Right kidney (tissue), 1 donor: ENCODE measurements at regions not wholly inside any gene's neighbourhood (a gene's known extent, or its start where the extent isn't known, plus 50 kb on each side); places are given as distances from the start of the nearest gene placed in this dataset.
"Not testable (repeated sequence)": the region's sequence is repeated elsewhere in the genome, so short reads cannot be mapped to it uniquely, and the experiment has no call there.

Experiments used
- DNase-seq: peaks from one replicate; pipeline ENCODE4 v3.0.0-alpha.2; 2016

DNA sequence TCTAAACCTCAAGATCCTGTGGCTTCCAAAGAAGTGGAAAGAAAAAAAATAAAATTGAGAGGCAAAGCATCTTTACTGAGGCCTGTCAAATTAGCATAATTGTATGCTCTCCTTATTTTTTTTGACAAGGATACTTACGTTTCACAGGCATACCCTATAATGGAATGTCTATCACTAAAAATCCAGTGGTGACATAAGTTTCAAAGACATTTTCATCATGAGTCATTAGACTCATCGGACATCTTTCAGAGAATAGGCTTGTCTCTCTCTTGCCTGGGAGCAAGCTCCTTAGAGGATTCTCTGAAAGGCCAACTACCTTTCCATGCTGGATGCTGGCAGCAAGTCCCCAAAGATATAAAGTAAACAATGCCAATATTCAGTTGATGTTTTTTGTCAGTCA is 380.7 kb upstream of the STEAP1 start:
- no peak for DNase-seq

DNA sequence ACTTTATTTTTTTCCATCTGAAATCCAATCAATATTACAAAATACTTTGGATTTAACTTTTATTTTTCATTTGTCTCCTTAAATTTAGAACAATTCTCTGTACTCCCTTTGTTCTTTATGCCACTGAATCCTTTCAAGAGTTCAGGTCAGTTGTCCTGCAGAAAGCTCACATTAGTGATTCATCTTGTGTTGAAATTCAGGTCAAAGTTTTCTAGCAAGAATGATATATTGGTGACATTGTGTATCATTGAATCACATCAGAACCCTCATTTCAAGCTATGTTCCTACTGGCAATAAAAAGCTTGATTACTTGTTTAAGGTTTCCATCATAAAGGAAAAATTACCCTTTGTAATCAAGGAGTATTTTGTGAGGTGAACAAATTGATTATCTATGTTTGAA is 378.8 kb upstream of the STEAP1 start:
- DNase-seq: no peak

DNA sequence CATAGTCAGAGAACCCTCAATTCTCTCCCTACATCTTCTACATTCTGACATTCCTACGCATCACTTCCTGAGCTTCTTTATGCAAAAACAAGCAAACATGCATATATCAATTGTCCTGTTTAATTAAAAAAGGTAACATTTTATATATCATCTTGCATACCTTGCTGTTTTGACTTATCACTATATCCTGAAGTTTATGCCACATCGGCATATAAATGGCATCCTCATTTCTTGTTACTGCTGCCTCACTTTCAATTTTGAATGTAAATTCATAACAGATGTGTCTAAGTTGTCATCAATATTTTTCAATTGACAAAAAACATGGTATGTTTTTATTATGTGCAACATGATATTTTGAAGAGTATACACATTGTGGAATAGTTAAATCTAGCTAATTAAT is 377.3 kb upstream of the STEAP1 start:
- DNase-seq: no peak

DNA sequence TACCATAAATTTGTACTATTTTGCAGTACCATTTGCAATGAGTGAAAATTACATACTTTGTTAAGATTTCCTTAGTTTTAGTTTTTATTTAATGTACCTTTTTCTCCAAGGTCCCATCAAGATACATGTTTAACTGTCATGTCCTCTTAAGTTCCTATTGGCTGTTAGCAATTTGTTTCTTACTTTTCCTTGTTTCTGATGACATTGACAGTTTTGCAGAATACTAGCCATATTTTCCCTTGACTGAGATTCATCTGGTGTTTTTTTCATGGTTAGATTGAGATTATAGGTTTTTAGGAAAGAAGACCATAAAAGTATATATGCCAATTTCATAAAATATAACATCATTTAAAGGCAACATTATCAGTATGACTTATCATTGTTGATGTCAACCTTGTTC is 376.8 kb upstream of the STEAP1 start:
- DNase-seq: no peak

GRCh38 chr7:89780291-89780690 is 374.0 kb upstream of the STEAP1 start:
- peak; percentile 3 for DNase-seq

- no peak for DNase-seq
Observed at GRCh38 chr7:89796481-89796880, 357.8 kb upstream of the STEAP1 start.

DNA sequence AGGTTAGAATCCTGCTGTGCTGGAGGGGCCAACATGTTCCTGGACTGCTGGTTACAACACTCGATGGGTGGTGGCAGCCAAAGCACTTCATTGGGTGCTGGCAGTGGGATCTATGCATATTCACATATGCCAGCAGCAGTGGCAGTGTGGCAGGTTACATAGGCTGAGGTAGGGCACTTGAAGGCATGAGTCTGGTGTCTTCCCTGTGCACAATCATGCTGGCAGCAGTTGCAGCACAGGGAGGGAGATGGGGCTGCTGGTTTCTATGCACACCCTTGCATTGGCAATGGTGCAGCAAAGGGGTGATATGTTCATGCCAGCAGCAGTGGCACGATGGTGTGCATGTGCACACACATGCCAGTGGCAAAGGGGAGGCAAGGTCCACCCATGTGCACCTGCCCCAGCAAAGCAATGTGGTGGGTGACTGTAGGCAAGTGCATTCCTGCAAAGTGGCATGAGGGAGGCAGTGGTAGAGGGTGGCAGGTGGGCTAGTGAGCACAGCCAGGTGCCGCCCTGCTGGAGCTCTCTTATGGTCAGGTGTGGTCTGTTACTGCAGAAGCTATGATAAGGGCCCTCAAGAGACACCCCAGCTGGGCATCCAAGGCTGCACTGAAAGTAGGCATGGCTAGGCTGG is 356.2 kb upstream of the STEAP1 start:
- DNase-seq: no peak

DNA sequence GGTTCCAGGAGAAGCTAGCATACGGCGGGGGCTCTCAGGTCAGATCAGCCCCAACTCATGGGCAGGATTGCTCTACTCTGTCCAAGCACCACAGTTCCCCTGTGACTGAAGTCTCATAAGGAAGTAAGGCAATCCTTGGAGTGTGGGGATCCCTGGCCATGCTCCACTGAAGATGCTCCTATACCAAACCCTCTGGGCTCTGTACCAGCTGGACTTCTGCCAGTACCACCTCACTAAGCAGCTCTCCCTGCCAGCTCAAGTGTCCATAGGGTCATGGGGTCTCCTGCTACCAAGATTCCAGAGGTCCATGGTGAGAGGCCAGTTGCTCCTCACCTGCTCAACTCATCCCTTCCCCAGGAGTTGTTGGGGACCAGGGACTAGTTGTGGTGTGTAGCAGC is 355.7 kb upstream of the STEAP1 start:
- no peak for DNase-seq

- no peak for DNase-seq
Observed at GRCh38 chr7:89800761-89801160, 353.5 kb upstream of the STEAP1 start.

DNA sequence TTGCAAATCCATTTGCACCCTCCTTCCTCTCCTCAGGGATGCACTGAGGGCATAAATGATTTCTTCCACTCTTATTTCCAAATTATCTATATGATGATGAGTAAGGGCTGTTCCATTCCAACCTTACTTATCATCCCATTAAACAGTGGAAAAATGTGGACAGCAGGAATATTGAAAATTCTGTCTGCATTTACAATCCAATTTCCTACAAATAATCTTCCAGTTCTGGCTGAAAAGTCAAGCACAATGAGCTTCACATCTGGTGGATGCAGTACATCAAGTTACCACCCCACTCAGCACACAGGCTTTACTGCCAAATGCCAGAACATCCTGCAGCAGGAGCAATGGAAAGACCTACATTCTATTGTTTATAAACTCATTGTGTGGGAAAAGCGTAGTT is 345.0 kb upstream of the STEAP1 start:
- DNase-seq: no peak

DNA sequence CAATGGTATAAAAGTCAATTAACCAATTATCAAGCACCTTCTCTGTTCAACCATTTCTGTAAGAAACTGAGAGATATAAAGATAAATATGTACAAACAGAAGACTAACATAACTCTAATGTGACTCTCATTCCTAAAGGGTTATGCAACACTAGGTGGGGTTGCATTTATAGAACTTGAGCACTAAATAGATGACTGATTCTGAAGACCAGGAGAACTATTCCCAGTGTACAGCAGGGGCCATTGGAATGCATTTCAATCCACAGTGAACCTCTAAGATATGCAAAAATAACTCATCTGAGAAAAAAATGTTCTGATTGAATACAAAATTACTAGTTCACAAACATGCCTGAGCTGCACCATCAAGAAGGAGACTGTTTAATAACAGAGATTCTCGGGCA is 341.2 kb upstream of the STEAP1 start:
- DNase-seq: no peak

DNA sequence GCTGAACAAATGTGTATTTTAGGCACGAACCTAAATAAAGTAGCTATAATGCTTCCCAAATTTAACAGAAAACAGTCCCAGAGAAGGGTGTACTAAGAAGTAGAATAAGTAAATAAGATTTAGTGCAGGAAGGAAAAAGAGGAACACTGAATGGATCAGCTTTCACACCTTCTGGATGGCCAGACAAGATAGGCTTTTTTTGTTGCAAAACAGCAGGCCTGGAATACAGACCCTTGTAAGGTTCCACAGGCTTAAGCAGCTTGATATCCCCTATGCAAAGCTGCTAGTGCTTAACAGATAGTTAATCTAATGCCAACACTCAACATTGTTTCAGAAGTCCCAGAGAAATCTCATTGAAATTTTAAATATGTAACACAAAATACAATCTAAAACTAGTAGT is 328.1 kb upstream of the STEAP1 start:
- DNase-seq: no peak

DNA sequence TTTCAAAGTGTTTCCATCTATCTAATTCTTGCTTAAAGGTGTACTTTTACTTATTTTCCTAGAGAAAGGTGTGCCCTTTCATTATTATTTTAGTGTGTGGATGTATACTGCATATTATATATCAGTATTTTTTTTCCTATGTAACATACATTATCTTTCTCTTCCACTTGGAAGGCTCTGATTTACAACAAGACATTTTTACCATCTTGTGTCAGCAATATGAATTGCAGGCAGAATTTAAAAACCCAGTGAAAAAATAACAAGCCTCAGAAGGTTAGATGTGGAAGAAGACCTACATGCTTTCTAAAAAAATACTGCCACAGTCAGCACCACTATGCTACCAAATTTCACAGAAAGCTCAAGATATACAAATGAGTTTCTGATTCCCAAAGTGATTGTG is 327.7 kb upstream of the STEAP1 start:
- no peak for DNase-seq

DNA sequence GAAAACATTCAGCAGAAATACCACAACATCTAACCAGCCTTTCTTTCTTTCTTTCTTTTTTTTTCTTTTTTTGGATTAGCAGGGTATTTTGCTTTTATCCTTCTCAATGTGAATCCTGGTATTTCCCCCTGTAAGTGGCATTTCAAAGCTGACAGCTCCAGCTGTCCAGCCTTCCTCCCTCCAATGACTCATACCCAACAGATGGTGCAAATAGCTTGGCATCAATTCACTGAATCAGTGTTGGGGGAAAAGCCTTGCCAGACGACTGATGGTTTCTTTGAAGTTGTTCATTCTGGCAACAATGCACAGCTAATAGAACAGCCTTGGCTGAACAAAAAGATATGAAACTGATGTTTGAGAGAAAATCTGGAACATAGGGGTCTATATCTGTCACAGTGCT is 316.8 kb upstream of the STEAP1 start:
- no peak for DNase-seq

- no peak for DNase-seq
Observed at GRCh38 chr7:89839329-89839728, 314.9 kb upstream of the STEAP1 start.

DNA sequence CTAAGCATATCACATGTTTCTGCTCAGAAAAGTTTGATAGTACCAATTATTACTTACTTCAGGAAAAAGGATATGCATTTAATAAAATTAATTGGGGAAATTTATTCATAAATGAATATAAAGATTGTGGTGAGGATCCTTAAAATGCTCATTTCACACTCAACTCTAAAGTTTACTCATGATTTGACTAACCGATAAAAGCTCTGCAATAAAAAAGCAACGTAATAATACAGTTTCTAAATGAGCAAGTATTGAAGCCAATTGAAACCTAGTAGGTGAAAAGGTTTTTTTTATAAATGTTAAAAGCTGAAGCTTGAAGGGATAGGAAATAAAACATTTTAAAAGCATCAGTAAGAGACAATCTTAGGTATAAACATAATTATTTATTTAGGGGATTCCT is 308.3 kb upstream of the STEAP1 start:
- DNase-seq: no peak

DNA sequence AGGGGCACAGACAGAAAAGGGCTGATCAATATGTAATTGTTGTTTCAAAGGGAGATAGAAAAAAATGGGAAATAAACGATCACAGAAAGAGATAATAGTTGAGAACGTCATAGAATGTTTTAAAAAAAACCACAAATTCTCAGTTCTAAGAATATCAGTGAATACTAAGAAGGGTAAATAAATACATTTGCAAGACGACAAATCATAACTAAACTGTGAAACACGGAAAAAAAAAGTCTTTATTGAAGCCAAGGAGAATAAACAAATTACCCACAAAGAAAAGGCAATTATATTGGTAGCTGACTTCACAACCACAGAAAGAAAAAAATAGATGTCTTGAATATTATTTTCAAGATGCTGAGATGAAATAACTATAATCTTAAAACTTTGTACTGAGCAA is 305.2 kb upstream of the STEAP1 start:
- DNase-seq: no peak

- DNase-seq: not testable (repeated sequence)
Observed at GRCh38 chr7:89857053-89857452, 297.2 kb upstream of the STEAP1 start.

GRCh38 chr7:89857767-89858166 is 296.5 kb upstream of the STEAP1 start:
- DNase-seq: no peak

- DNase-seq: no peak
Observed at GRCh38 chr7:89887489-89887888, 266.8 kb upstream of the STEAP1 start.

GRCh38 chr7:89908736-89909135 is 245.5 kb upstream of the STEAP1 start:
- no peak for DNase-seq

- DNase-seq: peak; percentile 2
Observed at GRCh38 chr7:89914711-89915110, 239.6 kb upstream of the STEAP1 start.

GRCh38 chr7:89926194-89926593 is 228.1 kb upstream of the STEAP1 start:
- no peak for DNase-seq

DNA sequence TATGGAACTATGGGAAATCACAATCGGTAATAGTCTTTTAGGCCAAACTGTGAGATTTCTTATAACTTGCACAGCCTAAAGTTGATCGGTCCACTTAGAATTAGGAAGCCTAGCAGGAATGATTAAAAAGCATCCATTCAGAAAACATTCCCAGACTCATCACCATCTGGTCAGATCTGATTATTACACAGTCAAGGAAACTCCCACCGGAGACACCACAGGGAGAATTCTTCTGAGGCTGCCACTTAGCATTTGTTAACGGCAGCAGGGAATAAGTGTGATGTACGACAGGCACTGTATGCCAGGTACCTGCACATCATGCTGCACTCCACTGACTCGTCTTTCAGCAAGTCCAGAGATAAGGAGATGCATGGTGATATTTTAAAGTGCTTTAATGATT is 227.6 kb upstream of the STEAP1 start:
- DNase-seq: no peak

DNA sequence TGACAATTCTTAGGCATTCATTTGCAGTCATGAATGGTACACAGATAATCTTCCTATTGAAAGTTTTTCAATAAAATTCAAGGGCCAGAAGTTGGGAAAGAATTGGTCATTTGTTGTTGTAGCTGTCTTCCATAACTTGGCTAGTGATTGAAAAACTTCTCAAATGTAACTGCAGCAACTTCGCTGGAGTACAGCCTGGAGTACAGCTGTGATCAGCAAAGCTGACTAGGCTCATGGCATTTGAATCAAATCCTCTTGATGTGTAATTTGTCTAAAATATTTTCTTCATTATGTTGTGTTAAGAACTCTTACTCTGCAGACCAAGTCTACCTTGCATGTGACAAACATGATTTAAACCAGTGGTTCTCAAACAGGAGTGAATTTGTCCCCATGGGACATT is 226.5 kb upstream of the STEAP1 start:
- DNase-seq: no peak
